SHP77 treated with DMSO at 0.1 percent for 48 hours (cell line): ENCODE measurements at regions not wholly inside any gene's neighbourhood (a gene's known extent, or its start where the extent isn't known, plus 50 kb on each side); places are given as distances from the start of the nearest gene placed in this dataset.

ENCODE experiments used
- DNase-seq: peaks from one replicate; lab custom pipeline; 2025; lab: John Stamatoyannopoulos, UW

DNA sequence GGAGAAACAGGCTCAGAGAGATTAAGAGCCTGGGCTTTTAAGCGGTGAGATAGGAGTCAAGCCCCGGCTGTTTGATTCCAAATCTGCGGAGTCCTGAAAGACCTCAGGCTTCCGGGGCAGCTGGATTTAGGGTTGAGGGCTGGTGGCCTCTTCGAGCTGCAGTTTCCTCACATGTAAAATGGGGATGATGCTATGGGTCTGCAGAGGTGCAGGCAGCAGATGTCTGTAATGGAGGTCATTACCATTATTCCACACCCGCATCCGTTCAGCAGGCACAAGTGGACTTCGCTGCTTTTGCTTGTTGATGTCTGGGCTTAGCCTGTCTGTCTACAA is 175.6 kb upstream of the HS6ST1 start:
- DNase-seq, result no peak

DNA sequence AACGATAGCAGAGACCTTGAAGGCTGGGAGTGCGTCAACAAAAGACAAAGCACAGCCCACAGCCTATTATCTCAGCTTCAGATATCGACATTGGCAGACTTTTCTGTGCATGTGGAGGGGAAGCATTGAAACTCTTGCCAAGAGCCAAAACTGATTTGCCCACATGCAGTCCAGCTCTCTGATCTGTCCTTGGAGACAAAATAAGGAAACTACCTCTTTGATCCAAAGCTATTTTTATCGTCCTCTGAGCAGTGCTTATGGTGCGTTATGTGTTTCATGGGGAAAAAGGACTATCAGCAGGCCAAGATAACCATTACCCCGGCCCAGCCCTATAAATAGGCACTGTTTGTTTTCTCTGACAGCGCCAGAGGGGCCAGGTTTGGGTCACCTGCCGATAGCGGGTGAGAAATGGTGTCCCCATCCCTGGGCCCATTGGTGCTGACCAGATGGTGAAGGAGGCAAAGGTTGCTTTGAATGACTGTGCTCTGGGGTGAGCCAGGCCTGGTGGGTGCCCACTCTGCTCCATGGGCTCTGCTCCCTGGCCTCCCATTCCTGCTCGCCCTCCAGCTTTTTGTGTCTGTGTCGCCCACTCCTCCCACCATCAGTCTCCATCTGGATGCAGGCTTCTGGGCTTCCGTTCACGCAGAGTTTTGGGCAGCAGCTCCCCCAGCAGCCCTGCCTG is 176.1 kb upstream of the HS6ST1 start:
- no peak for DNase-seq

DNA sequence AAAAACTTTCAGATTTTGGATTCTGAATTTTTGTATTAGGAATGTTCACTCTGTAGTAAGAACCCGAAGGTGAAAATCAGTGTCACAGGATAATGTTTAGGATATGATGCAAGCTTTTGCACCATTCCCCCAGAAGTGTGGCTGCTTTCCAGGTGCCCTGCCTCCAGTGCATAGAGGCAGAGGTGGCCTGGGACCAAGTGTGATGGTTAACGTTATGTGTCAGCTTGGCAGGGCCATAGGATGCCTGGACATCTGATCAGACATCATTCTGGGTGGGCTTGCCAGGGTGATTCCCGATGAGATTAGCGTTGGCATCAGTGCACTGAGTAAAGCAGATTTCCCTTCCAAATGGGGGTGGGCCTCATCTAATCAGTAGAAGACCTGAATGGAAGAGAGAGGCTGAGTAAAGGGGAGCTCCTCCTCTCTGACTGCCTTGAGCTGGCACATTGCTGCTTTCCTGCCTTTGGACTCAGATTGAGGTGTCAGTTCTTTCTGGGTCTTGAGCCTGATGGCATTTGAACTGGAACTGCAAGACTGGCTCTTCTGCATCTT is 177.4 kb upstream of the HS6ST1 start:
- no peak for DNase-seq

DNA sequence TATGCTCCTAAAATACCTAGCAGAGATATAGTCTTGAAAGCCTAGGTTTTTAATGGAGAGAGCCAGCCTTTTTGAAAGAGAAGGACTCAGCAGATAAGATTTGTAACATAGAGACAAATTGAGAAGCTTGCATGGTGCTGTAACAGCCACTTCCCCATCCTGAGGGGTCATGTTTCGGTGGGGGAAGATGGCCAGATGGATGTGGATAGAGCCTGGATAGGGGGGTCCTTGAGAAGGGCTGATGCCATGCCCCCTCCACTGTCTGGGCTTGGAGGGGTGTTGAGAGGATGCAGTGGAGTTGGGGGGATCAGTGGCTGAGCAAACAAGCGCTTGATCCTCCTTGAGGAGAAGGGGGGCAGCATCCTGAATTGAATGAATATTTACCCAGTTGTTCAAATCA is 178.0 kb upstream of the HS6ST1 start:
- no peak for DNase-seq

DNA sequence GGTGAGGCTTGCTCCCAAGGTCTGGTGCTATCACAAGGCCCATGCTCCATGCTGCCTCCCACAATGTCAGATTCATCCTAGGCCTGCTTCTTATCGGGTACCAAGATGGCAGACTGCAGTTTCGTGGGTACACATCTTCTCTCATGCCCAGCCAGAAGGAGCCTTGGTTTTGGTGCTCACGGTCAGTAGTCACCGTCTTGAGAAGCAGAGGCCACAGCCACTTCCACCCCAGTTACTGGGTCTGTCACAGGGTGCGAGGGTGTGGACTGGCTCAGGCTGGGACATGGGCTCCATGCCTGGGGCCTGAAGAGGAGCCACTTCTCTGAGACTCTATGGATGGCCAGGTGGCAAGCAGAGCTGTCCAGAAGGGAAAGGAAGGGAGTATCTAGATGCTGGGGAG is 178.8 kb upstream of the HS6ST1 start:
- DNase-seq, result no peak

DNA sequence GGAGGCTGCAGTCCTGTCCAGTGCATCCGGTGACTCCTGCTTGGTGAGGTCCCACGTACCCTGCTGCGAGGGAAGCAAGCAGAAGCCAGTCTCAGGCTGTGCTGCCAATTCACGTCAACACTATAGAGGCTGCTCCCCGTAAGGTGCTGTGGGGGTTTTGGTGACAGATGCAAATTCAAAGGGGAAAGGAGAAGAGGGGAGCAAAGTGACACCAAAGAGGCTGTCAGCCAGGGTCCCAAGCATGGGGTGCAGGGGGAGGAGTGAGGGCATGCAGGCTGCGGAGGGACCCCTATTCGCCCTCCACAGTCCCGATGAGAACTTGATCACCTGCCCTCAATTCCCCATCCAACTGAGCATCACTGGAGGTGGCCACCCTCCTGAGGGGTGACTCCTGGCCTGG is 179.4 kb upstream of the HS6ST1 start:
- no peak for DNase-seq

DNA sequence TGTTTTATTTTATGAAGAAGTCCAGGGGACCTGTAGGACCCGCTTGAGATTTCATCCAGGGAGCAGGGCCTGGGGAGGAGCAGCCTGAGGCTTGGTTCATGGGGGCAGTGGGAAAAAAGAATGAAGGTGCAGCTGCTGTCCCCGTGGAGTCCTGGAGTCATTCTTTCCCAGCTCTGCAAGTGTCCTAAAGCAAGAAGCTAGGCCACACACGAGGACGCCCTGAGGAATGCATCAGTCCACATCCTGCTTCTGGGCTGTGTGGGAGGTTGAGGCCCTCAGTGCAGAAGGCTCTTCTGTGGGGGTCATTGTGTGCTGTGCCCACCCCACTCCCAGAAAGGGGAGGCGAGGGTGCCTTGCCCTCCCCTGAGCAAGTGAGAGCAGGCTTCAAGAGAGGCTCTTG is 179.9 kb upstream of the HS6ST1 start:
- no peak for DNase-seq

DNA sequence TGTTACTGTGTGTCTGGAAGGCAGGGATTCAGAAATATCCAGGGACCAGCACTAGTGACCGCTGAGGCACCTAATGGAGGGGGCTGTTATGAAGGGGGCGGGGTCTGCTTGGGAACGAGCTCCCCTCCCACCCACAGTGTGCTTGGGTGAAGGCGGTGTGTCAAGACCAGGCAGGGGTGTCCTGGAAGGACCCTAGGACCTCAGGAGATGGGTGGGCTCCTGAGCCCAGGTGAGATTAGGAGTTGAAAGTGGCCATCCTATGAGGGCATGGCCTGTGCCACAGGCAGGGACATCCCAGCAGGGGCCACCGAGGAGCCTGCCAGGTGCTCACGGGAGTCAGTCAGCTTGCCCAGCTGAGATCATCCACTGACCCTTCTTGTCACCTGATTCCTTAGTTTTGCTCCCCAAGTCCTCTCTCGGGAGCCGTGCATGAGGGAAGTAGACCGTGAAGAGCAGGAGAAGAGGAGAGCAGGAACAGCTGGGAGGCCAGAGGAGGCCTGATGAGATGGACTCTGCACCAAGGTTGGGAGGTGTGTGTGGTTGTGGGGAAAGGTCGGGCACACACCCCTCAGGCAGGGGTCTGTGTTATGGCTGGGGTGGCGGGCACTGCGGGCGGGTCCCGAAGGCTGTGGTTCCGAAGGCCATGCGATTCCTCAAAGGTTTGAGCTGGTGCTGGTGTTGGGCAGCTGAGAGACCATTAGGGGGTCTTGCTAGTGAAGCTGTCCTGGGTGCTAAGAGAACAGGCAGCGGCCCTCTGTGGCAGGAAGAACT is 180.9 kb upstream of the HS6ST1 start:
- DNase-seq, result no peak

DNA sequence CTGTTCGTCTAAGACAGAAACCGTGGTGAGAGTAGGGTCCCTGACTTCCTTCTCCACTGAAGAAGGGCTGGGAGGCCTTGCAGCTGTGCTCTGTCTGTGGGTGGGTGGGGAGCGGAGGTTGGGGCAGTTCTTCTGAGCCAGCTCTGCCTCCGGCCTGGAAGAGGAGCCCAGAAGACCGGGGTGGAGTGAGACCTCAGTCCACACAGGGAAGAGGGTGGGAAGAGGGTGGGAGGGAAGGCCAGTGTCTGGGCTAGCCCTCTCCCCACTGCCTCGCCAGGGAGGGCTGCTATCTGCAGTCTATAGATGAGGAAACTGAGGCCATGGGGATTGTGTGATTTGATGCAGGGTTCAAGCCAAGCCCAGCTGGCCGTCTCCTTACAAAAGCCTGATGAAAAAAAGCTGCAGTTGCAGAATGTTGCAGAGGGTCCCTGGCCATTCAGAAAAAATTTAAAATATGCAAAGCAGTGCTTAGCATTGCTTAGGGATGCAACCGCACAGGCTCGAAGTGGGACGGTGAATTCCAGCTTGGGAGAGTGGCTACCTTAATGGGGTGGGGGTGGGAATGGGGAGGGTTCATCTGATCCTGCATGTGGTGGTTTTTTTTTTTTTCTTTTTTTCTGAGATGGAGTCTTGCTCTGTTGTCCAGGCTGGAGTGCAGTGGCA is 181.6 kb upstream of the HS6ST1 start:
- DNase-seq, result no peak

DNA sequence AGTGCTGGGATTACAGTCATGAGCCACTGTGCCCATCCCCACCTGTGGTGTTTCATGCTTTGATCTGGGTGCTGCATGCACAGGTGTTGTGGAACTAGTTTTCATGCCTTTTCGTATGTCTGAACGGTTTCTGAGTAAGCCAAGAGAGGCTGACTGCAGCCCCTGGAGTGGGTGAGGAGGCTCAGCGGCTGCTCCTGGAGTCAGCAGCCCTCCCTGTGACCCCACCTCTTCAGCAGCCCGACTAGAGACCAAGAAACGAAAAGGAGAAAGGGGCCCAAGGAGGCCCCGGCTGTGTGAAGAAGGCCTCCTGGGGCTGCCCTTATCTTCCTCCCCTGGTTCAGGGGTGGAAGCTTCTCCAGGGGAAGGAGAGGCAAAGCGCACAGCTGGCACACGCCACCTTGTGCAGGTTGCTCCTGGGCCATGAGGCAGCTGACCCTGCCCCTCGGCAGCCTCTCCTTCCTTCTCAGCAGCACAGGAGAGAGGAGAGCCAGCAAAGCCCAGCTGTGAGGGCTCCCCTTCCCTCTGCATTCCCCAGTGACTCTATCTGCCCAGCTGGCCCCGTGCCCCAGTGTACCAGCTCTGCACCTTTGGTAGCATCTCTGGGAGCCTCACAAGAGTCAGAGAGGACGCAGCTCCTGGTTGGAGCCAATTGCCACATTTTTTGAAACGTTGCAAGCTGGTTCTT is 182.5 kb upstream of the HS6ST1 start:
- no peak for DNase-seq

DNA sequence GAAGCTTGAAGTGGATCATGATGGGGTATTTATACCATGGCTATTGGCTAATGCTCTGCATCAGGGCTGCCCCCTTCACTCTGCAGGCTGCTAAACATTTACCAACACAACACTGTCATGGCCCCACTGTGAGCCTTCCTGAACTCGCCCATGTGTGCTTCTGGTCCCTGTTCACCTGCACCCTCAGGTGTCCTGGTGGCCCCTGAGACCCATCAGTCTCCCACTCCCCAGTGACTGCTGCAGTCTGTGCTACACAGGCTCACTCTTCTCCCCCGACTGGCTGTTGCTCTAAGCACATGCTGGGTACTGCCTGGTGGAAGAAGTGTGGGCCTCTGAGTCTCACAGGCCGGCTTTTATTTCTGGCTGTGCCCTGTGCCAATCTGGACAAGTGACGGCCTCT is 183.0 kb upstream of the HS6ST1 start:
- DNase-seq, result no peak

DNA sequence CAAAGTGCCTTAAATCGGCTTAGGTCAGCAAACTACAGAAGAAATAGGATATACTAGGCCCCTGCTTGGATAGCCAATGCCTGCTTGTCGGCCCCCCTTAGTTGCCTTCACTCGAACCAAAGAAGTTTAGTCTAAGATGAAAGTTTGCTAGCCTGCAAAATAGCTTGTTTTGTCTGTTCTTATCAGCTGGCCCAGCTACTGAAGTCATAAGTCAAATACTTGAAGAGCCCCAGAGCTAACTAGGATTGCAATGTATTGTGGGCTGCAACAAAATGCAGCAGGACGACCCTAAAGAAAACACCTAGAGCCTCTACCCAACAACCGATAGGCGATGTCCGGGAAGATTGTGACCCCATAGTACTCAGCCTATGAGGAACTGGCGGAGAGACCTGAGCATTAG is 183.5 kb upstream of the HS6ST1 start:
- DNase-seq, result no peak

DNA sequence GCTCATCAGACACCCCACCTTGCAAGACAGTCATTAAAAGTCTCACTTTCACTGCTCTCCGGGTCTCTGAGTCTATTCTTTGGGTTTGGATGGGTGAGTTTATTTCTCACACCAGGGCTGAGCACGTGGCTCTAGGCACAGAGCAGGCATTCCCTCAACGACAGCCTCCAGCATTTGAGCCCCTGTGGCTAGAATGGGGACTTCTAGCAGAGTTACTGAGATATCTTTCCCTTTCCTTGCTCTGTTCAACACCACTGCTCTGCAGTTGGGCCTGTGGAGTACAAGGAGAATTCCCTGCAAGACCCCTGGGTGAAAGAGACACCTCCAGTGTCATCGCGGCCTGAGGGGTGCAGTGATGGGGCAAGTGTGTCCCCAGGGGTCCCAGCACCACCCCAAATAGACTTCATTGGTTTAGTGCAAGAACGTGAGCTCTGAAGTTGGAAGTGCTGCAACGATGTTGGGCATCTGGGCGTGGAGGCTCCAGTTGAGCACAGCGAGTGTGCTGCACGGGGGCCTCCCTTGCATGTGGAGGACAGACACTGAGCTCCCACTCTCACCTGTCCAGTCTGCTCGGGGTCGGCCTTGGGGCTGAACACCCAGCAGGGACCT is 184.1 kb upstream of the HS6ST1 start:
- DNase-seq, result no peak

DNA sequence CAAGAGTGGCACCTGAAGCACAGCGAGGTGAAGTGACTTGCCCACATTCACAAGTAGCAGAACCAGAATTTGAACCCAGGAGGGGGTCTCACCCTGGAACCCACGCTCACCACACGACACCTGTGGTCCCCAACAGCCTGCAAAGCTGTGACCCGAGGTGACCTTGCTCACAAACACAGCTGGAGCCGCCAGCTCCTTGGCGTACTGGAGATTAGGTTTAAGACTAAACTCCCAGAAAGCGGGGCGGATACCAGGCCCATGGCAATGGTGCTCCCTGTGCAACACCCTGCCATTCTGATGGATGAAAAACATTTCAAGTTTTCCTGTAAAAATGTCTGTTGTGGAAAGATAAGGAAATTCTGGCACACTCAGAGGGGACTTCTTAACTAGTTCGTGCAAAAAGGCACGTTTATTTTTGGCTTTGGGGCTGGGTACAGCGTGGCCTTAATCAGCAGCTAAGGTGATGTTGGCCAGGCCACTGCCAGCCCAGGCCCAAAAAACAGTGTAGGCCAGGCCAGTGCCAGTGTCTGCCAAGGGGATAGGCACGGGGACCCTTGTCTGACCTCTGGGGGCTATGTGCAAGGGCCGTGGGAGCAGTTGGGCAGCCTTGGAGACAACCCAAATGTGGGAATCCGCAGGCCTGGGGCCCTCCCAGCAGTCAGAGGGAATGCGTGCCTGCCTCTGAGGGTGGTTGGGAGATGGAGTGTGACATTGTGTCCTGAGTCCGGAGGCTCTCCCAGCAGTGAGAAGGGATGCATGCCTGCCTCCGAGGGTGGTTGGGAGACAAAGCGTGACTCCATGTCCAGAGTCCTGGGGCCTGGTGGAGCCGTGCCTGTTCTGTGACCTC is 185.0 kb upstream of the HS6ST1 start:
- no peak for DNase-seq

DNA sequence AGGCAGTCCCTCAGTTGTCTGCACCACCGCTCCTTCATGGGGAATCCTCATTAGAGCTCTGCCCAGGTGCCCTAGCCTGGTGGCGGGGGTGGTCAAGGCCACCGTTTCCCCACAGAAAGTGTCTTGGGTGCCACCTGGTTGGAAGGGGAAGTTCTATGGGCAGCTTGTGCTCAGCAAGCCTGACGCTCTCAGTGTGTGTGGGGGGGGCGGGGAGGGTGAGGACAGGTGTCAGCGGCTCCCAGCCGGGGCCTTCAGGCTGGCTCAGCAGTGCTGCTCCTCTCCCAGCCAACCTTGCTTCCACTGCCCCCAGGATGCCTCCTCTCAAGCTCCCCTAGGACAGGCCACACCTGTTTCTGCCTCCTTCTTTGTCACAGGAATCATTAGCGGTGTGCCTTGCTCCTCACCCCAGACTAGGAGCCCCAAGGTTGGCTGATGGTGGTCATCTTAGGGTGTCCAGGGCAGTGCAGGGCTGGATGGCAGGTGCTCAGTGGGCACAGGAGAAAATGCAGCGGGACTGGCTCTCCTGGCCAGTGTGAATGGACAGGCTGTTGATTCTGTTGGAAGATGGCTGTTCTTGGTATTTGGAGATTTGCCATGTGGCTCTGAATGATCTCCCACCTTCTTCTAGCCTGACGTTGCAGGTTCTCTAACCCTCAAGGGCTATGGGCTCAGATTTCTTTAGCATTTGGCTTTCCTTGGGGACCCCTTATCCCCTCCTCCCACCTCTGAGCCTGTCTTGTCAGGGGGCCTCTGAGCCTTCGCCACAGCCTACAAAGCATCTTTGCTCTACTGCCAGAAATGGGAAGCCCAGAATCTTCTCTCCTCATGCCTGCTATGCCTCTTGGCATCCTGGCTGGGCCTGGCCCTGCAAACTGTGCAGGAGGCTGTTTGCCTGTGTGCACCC is 185.8 kb upstream of the HS6ST1 start:
- no peak for DNase-seq

DNA sequence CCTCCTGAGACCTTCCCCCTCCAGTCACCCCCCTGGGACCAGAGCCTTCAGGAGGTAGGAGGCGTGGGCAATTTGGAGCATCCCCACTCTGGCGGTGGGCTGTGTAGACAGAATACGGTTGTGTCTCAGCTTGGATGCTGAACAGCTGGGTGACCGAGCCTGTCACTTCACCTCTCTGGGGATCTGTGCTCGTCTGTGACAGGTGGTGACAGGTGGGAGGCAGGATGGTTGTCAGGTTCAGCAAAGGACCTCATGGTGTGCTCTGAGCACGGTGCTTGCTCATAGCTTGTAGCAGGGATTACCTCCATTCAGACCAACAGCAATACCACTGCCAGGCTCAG is 186.5 kb upstream of the HS6ST1 start:
- no peak for DNase-seq

DNA sequence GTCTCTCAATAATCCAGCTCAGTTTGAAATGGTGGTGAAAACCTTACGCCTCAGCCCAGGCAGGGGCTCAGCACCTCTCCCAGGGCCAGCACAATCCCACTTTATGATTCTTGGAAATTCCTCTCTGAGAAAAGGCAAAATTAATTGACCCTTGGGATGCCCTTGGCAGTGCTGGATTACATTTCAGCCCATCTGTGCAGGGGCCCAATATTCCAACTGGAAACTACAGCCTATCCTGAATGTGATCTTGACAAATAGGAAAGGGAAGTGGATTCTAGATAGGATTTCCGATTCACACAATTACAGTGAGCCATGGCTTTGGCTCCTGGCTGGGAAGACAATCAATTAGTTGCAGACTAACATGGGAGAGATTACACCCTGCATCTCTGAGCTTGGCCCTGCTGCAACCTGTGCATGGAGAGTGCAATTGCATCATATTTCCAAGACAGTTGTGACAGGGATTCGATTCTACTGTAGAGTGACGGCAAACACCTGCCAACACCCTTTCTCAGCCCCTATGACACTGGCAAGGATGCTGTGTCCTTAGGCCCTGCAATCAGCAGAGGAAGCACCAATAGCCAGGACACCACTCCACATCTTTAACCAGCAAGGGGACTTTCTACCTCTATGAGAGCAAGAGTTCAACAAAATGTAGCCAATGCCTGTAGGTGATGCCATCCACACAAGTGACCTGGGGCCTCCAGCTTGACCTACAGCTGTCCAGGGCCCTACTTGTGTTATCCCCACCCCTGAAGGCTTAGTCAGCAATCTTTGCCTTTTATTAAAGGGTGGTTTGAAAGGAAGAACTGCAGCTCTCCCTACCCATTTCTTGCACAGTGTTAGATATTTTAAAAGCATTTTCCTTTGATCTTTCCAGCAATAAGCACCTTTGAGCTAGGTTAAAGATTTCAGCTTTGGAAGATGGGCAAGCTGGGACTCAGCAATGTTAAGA is 187.2 kb upstream of the HS6ST1 start:
- no peak for DNase-seq

DNA sequence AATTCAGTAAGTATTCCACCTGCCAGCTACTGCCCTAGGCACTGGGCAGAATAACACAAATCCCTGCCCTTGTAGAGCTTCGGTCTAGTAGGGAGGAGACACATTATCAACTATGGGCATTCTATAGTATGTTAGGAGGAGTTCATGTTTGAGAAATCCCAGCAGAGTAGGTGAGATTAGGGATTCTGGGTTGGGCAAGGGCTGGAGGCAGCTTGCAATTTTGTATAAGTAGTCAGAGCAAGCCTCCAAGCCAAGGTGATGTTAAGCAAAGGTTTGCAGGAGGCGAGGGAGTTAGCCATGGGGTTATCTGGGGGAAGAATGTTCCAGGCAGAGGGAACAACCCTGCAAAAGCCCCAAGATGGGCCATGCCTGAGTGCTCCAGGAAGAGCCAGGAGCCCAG is 187.9 kb upstream of the HS6ST1 start:
- no peak for DNase-seq
